ENCODE measurements at regions not wholly inside any gene's neighbourhood (a gene's known extent, or its start where the extent isn't known, plus 50 kb on each side); places are given as distances from the start of the nearest gene placed in this dataset.

DNA sequence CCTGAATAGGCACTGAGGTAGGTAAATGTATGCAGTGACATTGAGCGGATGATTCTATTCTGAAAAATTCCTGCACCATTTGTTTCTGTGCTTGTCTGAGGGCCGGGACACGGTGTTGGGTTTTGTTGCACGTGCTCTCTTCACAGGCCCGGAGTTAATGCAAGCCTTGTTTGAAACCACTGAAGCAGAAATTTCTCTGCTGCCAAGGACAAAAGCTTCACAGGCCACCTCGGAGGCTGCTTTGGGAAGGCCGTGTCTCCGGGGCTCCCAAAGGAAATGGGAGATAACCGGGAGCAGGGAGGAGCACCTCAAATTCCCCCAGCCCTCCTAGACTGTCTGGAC, 179.4 kb downstream of the OPA1 start (continued):
- TF ChIP-seq EZH2 (IDR thresholded peaks at IDR 0.05; ENCODE audit: low read depth, unreplicated experiment) (no peak), NANOG (IDR thresholded peaks at IDR 0.05; ENCODE audit: borderline replicate concordance) (no peak)
- TF ChIP-seq, protein P1, sequence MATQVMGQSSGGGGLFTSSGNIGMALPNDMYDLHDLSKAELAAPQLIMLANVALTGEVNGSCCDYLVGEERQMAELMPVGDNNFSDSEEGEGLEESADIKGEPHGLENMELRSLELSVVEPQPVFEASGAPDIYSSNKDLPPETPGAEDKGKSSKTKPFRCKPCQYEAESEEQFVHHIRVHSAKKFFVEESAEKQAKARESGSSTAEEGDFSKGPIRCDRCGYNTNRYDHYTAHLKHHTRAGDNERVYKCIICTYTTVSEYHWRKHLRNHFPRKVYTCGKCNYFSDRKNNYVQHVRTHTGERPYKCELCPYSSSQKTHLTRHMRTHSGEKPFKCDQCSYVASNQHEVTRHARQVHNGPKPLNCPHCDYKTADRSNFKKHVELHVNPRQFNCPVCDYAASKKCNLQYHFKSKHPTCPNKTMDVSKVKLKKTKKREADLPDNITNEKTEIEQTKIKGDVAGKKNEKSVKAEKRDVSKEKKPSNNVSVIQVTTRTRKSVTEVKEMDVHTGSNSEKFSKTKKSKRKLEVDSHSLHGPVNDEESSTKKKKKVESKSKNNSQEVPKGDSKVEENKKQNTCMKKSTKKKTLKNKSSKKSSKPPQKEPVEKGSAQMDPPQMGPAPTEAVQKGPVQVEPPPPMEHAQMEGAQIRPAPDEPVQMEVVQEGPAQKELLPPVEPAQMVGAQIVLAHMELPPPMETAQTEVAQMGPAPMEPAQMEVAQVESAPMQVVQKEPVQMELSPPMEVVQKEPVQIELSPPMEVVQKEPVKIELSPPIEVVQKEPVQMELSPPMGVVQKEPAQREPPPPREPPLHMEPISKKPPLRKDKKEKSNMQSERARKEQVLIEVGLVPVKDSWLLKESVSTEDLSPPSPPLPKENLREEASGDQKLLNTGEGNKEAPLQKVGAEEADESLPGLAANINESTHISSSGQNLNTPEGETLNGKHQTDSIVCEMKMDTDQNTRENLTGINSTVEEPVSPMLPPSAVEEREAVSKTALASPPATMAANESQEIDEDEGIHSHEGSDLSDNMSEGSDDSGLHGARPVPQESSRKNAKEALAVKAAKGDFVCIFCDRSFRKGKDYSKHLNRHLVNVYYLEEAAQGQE (IDR thresholded peaks at IDR 0.05; ENCODE audit: unreplicated experiment) = no peak
- TF ChIP-seq, protein P2, sequence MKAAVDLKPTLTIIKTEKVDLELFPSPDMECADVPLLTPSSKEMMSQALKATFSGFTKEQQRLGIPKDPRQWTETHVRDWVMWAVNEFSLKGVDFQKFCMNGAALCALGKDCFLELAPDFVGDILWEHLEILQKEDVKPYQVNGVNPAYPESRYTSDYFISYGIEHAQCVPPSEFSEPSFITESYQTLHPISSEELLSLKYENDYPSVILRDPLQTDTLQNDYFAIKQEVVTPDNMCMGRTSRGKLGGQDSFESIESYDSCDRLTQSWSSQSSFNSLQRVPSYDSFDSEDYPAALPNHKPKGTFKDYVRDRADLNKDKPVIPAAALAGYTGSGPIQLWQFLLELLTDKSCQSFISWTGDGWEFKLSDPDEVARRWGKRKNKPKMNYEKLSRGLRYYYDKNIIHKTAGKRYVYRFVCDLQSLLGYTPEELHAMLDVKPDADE (IDR thresholded peaks at IDR 0.05) = no peak

DNA sequence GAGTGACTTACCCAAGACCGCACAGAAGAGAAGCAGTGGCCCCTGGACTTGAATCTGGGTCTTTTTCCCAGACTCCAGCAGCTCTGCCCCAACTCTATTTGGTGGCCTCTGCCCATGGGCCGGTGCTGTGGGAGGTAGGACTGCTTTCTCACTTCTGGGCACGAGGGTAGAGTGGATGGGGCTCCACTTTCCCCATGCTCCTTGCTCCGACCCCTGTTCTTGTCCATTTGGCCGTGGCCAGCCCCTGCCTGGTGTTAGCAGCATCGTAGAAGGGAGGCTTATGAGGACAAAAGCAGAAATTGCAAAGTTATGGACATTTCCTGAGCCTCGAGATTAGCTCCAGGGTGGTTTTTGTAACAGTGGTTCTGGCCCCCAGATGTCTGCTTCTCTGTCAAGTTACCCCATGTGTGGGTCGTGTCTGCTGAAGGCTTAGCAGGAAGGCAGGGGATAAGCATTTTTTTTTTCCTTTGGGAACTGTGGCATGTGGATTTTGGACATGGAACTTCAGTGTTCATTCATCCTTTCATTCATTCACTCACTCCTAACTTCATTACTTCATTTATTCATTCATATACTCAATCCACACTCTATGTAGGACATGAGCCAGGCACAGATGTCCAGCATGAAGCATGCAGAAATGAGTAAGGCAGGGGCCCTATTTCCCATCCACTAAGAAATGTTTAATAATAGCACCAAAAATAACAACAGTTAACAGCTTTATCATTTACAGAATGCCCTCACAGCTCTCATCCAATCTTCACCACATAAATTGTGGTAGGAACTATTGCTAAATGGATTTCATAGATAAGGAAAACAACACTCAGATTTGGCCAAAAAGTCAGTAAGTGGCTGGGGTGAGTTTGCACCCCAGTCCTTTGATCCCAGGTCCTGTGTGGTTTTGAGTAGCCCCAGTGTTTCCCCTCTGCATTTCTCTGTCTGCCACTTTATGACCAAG, 180.5 kb downstream of the OPA1 start:
- no peak overlapping the region for H3K4me3 ChIP-seq
- peaks cover 7% of the 10 kb centered on the region for H3K27me3 Mint-ChIP-seq (ENCODE audit: insufficient read depth, low read depth, poor library complexity)
- H3K27me3 ChIP-seq (ENCODE audit: insufficient read depth) = peaks cover 47% of the 10 kb centered on the region
- H3K9me2 ChIP-seq (ENCODE audit: insufficient read depth) = no peaks in the 10 kb centered on the region
- H3K27ac Mint-ChIP-seq = no peak overlapping the region
- no peak overlapping the region for H3K27ac ChIP-seq (ENCODE audit: low read depth)
- peaks cover 12% of the 10 kb centered on the region; the same call in 1 of the 2 replicates for H3F3A ChIP-seq (replicated peaks; ENCODE audit: low read depth)
- no peak for ATAC-seq
- H3K4me2 ChIP-seq = no peak overlapping the region
- H3K36me3 ChIP-seq (ENCODE audit: insufficient read depth) = no peaks in the 10 kb centered on the region; the same call in 1 of the 2 replicates
- H2AFZ ChIP-seq = no peak overlapping the region
- H4K20me1 ChIP-seq (replicated peaks; ENCODE audit: insufficient read depth) = no peaks in the 10 kb centered on the region
- H3K36me3 Mint-ChIP-seq (ENCODE audit: low read depth) = peaks cover 8% of the 10 kb centered on the region; the same call in 1 of the 3 replicates
- DNase-seq (ENCODE audit: low spot score) = no peak
- H3K4me1 ChIP-seq (ENCODE audit: insufficient read depth) = peaks cover 32% of the 10 kb centered on the region
- H3K4me1 Mint-ChIP-seq = peaks cover 46% of the 10 kb centered on the region
- no peak overlapping the region for H3K4me3 Mint-ChIP-seq
- H3K9me3 Mint-ChIP-seq = peaks cover 11% of the 10 kb centered on the region; the same call in 2 of the 3 replicates
- H3K79me2 ChIP-seq (replicated peaks; ENCODE audit: insufficient read depth) = no peaks in the 10 kb centered on the region
- TF ChIP-seq, protein P3, sequence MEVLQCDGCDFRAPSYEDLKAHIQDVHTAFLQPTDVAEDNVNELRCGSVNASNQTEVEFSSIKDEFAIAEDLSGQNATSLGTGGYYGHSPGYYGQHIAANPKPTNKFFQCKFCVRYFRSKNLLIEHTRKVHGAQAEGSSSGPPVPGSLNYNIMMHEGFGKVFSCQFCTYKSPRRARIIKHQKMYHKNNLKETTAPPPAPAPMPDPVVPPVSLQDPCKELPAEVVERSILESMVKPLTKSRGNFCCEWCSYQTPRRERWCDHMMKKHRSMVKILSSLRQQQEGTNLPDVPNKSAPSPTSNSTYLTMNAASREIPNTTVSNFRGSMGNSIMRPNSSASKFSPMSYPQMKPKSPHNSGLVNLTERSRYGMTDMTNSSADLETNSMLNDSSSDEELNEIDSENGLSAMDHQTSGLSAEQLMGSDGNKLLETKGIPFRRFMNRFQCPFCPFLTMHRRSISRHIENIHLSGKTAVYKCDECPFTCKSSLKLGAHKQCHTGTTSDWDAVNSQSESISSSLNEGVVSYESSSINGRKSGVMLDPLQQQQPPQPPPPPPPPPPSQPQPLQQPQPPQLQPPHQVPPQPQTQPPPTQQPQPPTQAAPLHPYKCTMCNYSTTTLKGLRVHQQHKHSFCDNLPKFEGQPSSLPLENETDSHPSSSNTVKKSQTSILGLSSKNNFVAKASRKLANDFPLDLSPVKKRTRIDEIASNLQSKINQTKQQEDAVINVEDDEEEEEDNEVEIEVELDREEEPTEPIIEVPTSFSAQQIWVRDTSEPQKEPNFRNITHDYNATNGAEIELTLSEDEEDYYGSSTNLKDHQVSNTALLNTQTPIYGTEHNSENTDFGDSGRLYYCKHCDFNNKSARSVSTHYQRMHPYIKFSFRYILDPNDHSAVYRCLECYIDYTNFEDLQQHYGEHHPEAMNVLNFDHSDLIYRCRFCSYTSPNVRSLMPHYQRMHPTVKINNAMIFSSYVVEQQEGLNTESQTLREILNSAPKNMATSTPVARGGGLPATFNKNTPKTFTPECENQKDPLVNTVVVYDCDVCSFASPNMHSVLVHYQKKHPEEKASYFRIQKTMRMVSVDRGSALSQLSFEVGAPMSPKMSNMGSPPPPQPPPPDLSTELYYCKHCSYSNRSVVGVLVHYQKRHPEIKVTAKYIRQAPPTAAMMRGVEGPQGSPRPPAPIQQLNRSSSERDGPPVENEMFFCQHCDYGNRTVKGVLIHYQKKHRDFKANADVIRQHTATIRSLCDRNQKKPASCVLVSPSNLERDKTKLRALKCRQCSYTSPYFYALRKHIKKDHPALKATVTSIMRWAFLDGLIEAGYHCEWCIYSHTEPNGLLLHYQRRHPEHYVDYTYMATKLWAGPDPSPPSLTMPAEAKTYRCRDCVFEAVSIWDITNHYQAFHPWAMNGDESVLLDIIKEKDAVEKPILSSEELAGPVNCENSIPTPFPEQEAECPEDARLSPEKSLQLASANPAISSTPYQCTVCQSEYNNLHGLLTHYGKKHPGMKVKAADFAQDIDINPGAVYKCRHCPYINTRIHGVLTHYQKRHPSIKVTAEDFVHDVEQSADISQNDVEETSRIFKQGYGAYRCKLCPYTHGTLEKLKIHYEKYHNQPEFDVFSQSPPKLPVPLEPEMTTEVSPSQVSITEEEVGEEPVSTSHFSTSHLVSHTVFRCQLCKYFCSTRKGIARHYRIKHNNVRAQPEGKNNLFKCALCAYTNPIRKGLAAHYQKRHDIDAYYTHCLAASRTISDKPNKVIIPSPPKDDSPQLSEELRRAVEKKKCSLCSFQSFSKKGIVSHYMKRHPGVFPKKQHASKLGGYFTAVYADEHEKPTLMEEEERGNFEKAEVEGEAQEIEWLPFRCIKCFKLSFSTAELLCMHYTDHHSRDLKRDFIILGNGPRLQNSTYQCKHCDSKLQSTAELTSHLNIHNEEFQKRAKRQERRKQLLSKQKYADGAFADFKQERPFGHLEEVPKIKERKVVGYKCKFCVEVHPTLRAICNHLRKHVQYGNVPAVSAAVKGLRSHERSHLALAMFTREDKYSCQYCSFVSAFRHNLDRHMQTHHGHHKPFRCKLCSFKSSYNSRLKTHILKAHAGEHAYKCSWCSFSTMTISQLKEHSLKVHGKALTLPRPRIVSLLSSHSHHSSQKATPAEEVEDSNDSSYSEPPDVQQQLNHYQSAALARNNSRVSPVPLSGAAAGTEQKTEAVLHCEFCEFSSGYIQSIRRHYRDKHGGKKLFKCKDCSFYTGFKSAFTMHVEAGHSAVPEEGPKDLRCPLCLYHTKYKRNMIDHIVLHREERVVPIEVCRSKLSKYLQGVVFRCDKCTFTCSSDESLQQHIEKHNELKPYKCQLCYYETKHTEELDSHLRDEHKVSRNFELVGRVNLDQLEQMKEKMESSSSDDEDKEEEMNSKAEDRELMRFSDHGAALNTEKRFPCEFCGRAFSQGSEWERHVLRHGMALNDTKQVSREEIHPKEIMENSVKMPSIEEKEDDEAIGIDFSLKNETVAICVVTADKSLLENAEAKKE (CRISPR knock-in tag; IDR thresholded peaks at IDR 0.05) = no peak
- TF ChIP-seq JUNB (IDR thresholded peaks at IDR 0.05; ENCODE audit: unreplicated experiment) (no peak), EZH2phosphoT487 (IDR thresholded peaks at IDR 0.05; ENCODE audit: unreplicated experiment) (no peak), CREB1 (CRISPR knock-in tag; IDR thresholded peaks at IDR 0.05; ENCODE audit: low read depth) (no peak)
- TF ChIP-seq, protein P2 (IDR thresholded peaks at IDR 0.05) = no peak
- TF ChIP-seq, protein P4, sequence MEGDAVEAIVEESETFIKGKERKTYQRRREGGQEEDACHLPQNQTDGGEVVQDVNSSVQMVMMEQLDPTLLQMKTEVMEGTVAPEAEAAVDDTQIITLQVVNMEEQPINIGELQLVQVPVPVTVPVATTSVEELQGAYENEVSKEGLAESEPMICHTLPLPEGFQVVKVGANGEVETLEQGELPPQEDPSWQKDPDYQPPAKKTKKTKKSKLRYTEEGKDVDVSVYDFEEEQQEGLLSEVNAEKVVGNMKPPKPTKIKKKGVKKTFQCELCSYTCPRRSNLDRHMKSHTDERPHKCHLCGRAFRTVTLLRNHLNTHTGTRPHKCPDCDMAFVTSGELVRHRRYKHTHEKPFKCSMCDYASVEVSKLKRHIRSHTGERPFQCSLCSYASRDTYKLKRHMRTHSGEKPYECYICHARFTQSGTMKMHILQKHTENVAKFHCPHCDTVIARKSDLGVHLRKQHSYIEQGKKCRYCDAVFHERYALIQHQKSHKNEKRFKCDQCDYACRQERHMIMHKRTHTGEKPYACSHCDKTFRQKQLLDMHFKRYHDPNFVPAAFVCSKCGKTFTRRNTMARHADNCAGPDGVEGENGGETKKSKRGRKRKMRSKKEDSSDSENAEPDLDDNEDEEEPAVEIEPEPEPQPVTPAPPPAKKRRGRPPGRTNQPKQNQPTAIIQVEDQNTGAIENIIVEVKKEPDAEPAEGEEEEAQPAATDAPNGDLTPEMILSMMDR (conservative IDR thresholded peaks at IDR 0.05; ENCODE audit: low read depth in 2 of 2) = no peak
